Panc1 (cell line): ENCODE measurements at regions not wholly inside any gene's neighbourhood (a gene's known extent, or its start where the extent isn't known, plus 50 kb on each side); places are given as distances from the start of the nearest gene placed in this dataset.

Experiments used
- ATAC-seq: fragments of 200-7000 bp; cut with Tn5 transposase; 2 replicates; pipeline ENCODE4 v1.9.1; 2020; ENCODE audit warnings: mild to moderate bottlenecking, moderate library complexity
- BruUV-seq: library from RNA; stranded (reverse); fragments of 400-500 nt; replicated peaks from 2 replicates; lab custom pipeline; 2021; lab: Mats Ljungman, UMichigan
- CTCF ChIA-PET: fragments of 300-600 bp; sonication (Branson Sonifier 250); formaldehyde crosslinking; loops from one replicate; lab custom pipeline; 2022; ENCODE audit warnings: antibody characterized with exemption; lab: Charles Lee
- POLR2A ChIA-PET: fragments of 300-600 bp; sonication (Branson Sonifier 250); formaldehyde crosslinking; loops from one replicate; lab custom pipeline; 2022; ENCODE audit warnings: antibody characterized with exemption; lab: Charles Lee
- DNase-seq: peaks from one replicate; pipeline ENCODE4 v3.0.0-alpha.2; 2010; ENCODE audit warnings: low read depth, low spot score
- H3K27ac ChIP-seq: 2 replicates; pipeline ENCODE4 v1.5.1; 2011; ENCODE audit warnings: mild to moderate bottlenecking, low read length, inconsistent platforms
- H3K27me3 ChIP-seq: fragments of 200-500 bp; sonication (Bioruptor generic); 2 replicates; pipeline ENCODE4 v1.6.0; 2014; ENCODE audit warnings: low read length, inconsistent platforms; ENCODE audit not compliant: control insufficient read depth, insufficient read depth
- H3K36me3 ChIP-seq: fragments of 200-500 bp; sonication (Bioruptor generic); 2 replicates; pipeline ENCODE4 v1.5.1; 2014; ENCODE audit warnings: inconsistent platforms, mild to moderate bottlenecking, low read length, moderate library complexity; ENCODE audit not compliant: control insufficient read depth, insufficient read depth
- H3K4me1 ChIP-seq: 2 replicates; pipeline ENCODE4 v1.5.1; 2011; ENCODE audit warnings: inconsistent platforms, mild to moderate bottlenecking, low read length, moderate library complexity; ENCODE audit not compliant: control insufficient read depth, insufficient read depth
- H3K4me3 ChIP-seq, 2 experiments: 2 replicates each; pipeline ENCODE4 v1.5.1; 2011 to 2012; ENCODE audit warnings: low read depth in 2 of 2, low read length in 2 of 2, mild to moderate bottlenecking in 2 of 2, inconsistent platforms in 1 of 2, moderate library complexity in 1 of 2
- H3K9me3 ChIP-seq: fragments of 200-500 bp; sonication (Bioruptor generic); 2 replicates; pipeline ENCODE4 v1.5.1; 2014; ENCODE audit warnings: low read depth, mild to moderate bottlenecking, inconsistent platforms, low read length, moderate library complexity; ENCODE audit not compliant: control insufficient read depth, insufficient read depth
- POLR2AphosphoS5 ChIP-seq: IDR thresholded peaks from 2 replicates; pipeline ENCODE4 v1.6.1; 2012; ENCODE audit warnings: mild to moderate bottlenecking, low read depth, low read length, moderate library complexity
- SIN3A ChIP-seq: IDR thresholded peaks from 2 replicates; pipeline ENCODE4 v1.6.1; 2012; ENCODE audit warnings: low read depth, mild to moderate bottlenecking, low read length, moderate library complexity, borderline replicate concordance; ENCODE audit not compliant: insufficient read depth
- TCF7L2 ChIP-seq: IDR thresholded peaks from 2 replicates; pipeline ENCODE4 v1.6.1; 2011; ENCODE audit warnings: mild to moderate bottlenecking, low read depth, low read length, inconsistent platforms
- in situ Hi-C: cut with HindIII; loops from 2 replicates; pipeline ENCODE4 v1.10.0; 2016; ENCODE audit warnings: low sequenced_read_pairs, low pct_unique_long_range_greater_than_20kb
- intact Hi-C: fragments of 100-400 bp; cut with micrococcal nuclease; formaldehyde crosslinking; loops from one replicate; pipeline ENCODE4 v1.10.0; 2022; ENCODE audit not compliant: unreplicated experiment
- TF ChIP-seq, protein P1 (sequence below): fragments of 450-650 bp; IDR thresholded peaks from 2 replicates; pipeline ENCODE4 v1.5.1; 2017; ENCODE audit warnings: mild to moderate bottlenecking
- TF ChIP-seq, protein P2 (sequence below), 2 experiments: IDR thresholded peaks; 2 replicates each; pipeline ENCODE4 v1.6.1; 2011 to 2012; ENCODE audit warnings: low read depth in 2 of 2, control low read depth in 1 of 2, low read length in 1 of 2, mild to moderate bottlenecking in 1 of 2, moderate library complexity in 1 of 2; ENCODE audit not compliant: insufficient read depth in 1 of 2

DNA sequence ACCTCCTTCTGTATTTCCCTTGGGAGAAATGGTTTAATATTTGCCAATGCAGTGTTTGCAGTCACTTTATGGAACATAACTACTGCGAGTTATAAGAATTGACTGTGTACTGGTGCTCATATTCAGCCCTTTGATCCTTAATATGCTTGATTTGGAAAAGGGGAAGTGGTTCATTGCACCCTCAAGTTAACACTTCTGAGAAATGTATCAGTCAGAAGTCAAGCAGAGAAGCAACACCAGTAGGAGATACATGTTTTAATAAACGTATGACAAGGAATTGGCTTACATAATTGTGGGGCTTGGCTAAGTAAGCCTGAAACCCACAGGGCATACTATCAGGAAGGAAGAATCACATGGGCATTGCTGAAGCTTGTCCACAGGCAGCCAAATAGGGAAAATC lies 131.0 kb upstream of the SPRY4 start:
- no peak overlapping the region for H3K27ac ChIP-seq
- peaks cover 3% of the 10 kb centered on the region; the same call in 1 of the 2 replicates for H3K9me3 ChIP-seq
- in situ Hi-C loops: no loop called here
- ATAC-seq (no peak), DNase-seq (no peak)
- BruUV-seq: no TSS peak
- POLR2A ChIA-PET: no interaction called here
- no peak for TF ChIP-seq TCF7L2
- no peak for TF ChIP-seq SIN3A
- TF ChIP-seq, protein P1, sequence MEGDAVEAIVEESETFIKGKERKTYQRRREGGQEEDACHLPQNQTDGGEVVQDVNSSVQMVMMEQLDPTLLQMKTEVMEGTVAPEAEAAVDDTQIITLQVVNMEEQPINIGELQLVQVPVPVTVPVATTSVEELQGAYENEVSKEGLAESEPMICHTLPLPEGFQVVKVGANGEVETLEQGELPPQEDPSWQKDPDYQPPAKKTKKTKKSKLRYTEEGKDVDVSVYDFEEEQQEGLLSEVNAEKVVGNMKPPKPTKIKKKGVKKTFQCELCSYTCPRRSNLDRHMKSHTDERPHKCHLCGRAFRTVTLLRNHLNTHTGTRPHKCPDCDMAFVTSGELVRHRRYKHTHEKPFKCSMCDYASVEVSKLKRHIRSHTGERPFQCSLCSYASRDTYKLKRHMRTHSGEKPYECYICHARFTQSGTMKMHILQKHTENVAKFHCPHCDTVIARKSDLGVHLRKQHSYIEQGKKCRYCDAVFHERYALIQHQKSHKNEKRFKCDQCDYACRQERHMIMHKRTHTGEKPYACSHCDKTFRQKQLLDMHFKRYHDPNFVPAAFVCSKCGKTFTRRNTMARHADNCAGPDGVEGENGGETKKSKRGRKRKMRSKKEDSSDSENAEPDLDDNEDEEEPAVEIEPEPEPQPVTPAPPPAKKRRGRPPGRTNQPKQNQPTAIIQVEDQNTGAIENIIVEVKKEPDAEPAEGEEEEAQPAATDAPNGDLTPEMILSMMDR: no peak
- no peak for TF ChIP-seq POLR2AphosphoS5
- TF ChIP-seq, protein P2, sequence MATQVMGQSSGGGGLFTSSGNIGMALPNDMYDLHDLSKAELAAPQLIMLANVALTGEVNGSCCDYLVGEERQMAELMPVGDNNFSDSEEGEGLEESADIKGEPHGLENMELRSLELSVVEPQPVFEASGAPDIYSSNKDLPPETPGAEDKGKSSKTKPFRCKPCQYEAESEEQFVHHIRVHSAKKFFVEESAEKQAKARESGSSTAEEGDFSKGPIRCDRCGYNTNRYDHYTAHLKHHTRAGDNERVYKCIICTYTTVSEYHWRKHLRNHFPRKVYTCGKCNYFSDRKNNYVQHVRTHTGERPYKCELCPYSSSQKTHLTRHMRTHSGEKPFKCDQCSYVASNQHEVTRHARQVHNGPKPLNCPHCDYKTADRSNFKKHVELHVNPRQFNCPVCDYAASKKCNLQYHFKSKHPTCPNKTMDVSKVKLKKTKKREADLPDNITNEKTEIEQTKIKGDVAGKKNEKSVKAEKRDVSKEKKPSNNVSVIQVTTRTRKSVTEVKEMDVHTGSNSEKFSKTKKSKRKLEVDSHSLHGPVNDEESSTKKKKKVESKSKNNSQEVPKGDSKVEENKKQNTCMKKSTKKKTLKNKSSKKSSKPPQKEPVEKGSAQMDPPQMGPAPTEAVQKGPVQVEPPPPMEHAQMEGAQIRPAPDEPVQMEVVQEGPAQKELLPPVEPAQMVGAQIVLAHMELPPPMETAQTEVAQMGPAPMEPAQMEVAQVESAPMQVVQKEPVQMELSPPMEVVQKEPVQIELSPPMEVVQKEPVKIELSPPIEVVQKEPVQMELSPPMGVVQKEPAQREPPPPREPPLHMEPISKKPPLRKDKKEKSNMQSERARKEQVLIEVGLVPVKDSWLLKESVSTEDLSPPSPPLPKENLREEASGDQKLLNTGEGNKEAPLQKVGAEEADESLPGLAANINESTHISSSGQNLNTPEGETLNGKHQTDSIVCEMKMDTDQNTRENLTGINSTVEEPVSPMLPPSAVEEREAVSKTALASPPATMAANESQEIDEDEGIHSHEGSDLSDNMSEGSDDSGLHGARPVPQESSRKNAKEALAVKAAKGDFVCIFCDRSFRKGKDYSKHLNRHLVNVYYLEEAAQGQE (IDR thresholded peaks at IDR 0.05; ENCODE audit: insufficient read depth in 1 of 2, low read depth in 2 of 2, low read length in 1 of 2): no peak
- CTCF ChIA-PET: no interaction called here
- no peaks in the 10 kb centered on the region for H3K27me3 ChIP-seq
- no peaks in the 10 kb centered on the region for H3K4me1 ChIP-seq
- intact Hi-C loops: no loop called here
- H3K36me3 ChIP-seq: no peaks in the 10 kb centered on the region
- no peak overlapping the region for H3K4me3 ChIP-seq

DNA sequence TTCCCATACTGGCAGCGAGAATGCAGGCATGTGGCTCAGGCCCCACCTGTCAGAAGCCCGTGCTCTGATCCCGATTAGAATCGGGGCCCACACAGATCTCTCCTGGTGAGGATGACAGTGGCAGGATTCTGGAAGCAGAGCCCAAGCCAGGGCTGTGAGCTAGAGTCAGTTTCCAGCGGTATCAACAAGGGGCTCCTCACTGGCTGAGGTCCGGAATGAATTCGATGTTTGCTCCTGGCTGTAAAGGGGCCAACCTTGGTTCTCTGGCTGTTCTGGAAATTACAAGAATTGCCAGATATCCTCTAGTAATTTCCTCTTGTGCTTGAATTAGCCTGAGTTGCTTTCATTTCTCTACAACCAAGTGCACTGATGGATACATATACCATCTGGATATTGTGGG lies 129.1 kb upstream of the SPRY4 start:
- H3K9me3 ChIP-seq: peaks cover 11% of the 10 kb centered on the region; the same call in 1 of the 2 replicates
- no peak overlapping the region for H3K27ac ChIP-seq
- CTCF ChIA-PET: no interaction called here
- intact Hi-C loops: no loop called here
- BruUV-seq: no TSS peak
- no peaks in the 10 kb centered on the region for H3K36me3 ChIP-seq
- no peak overlapping the region for H3K4me3 ChIP-seq
- POLR2A ChIA-PET: no interaction called here
- no peaks in the 10 kb centered on the region for H3K27me3 ChIP-seq
- no peaks in the 10 kb centered on the region for H3K4me1 ChIP-seq
- no peak for TF ChIP-seq POLR2AphosphoS5
- TF ChIP-seq, protein P2 (IDR thresholded peaks at IDR 0.05; ENCODE audit: insufficient read depth in 1 of 2, low read depth in 2 of 2, low read length in 1 of 2): no peak
- TF ChIP-seq SIN3A: no peak
- no peak for TF ChIP-seq TCF7L2
- TF ChIP-seq, protein P1: no peak
- in situ Hi-C loops: no loop called here
- ATAC-seq (no peak), DNase-seq (no peak)
